Cardiac muscle cell (in vitro differentiated cells and primary cell): ENCODE measurements at regions not wholly inside any gene's neighbourhood (a gene's known extent, or its start where the extent isn't known, plus 50 kb on each side); places are given as distances from the start of the nearest gene placed in this dataset.

ENCODE experiments used
- DNase-seq, 2 donors: peaks; one replicate each; pipeline versions ENCODE4 v3.0.0 to v3.0.0-alpha.2; 2010 to 2017; ENCODE audit warnings: low read depth in 1 of 2, low spot score in 1 of 2
- H3K27ac ChIP-seq: fragments of 200-600 bp; sonication (generic); 2 replicates; pipeline ENCODE4 v1.5.1; 2016
- H3K27me3 ChIP-seq: fragments of 200-600 bp; sonication (generic); 2 replicates; pipeline ENCODE4 v1.6.0; 2016; ENCODE audit warnings: control low read depth
- H3K36me3 ChIP-seq: fragments of 200-600 bp; sonication (generic); 2 replicates; pipeline ENCODE4 v1.5.1; 2016; ENCODE audit warnings: control low read depth
- H3K4me1 ChIP-seq: fragments of 200-600 bp; sonication (generic); 2 replicates; pipeline ENCODE4 v1.8.1; 2017; ENCODE audit warnings: low read depth, mild to moderate bottlenecking, mixed run types
- H3K4me3 ChIP-seq: fragments of 200-600 bp; sonication (generic); 2 replicates; pipeline ENCODE4 v1.5.1; 2016; ENCODE audit warnings: mild to moderate bottlenecking
- H3K9me3 ChIP-seq: fragments of 200-600 bp; sonication (generic); 2 replicates; pipeline ENCODE4 v1.5.1; 2017; ENCODE audit warnings: low read depth, mild to moderate bottlenecking, control low read depth
- TF ChIP-seq, protein P1 (sequence below): IDR thresholded peaks from 2 replicates; pipeline ENCODE4 v1.5.1; 2012; ENCODE audit warnings: low read depth, mild to moderate bottlenecking, low read length

DNA sequence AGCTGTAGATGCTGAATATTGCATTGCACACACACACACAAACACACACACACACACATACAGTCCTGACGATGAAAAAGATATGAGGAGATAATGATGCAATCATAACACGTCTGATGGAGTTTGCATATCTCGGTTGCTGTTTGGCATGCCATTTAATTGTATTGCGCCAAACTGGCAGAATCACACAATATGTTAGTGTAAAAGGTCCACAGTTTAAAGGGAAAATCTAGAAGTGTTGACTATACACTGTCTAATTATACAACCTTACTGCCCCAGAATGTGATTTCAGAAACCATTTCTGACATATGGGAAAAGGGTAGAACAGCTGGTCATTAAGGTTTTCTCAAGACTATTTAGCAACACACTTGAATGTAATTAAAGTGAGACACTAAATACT lies 123.7 kb upstream of the PROX1 start:
- Histone ChIP-seq H3K27me3 (no peaks in the 10 kb centered on the region), H3K36me3 (no peaks in the 10 kb centered on the region), H3K4me3 (no peak overlapping the region), H3K4me1 (no peaks in the 10 kb centered on the region), H3K27ac (no peak overlapping the region), H3K9me3 (no peaks in the 10 kb centered on the region)
- no peak for DNase-seq
- TF ChIP-seq, protein P1, sequence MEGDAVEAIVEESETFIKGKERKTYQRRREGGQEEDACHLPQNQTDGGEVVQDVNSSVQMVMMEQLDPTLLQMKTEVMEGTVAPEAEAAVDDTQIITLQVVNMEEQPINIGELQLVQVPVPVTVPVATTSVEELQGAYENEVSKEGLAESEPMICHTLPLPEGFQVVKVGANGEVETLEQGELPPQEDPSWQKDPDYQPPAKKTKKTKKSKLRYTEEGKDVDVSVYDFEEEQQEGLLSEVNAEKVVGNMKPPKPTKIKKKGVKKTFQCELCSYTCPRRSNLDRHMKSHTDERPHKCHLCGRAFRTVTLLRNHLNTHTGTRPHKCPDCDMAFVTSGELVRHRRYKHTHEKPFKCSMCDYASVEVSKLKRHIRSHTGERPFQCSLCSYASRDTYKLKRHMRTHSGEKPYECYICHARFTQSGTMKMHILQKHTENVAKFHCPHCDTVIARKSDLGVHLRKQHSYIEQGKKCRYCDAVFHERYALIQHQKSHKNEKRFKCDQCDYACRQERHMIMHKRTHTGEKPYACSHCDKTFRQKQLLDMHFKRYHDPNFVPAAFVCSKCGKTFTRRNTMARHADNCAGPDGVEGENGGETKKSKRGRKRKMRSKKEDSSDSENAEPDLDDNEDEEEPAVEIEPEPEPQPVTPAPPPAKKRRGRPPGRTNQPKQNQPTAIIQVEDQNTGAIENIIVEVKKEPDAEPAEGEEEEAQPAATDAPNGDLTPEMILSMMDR, result no peak

DNA sequence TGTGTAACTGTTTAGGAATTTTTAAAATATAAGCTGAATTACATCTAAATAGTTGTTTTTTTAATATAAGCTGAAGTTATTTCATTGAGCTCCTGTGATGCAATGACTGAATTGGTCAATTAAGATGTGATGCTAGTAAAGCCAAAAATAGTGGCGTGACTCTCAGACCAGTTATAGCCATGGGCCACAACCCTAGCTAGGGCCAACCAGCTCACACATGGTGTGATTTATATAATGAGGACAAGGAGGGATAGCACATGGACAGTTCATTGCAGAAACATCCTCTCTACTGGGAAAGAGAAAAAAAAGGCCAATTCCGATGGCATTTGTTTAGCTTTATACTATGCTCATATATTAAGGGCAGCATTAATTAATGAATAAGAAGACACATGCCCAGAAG lies 119.3 kb upstream of the PROX1 start:
- Histone ChIP-seq H3K4me1 (no peaks in the 10 kb centered on the region), H3K4me3 (no peak overlapping the region), H3K27ac (no peak overlapping the region), H3K9me3 (no peaks in the 10 kb centered on the region), H3K27me3 (no peaks in the 10 kb centered on the region), H3K36me3 (no peaks in the 10 kb centered on the region)
- DNase-seq, result no peak
- TF ChIP-seq, protein P1, result no peak

DNA sequence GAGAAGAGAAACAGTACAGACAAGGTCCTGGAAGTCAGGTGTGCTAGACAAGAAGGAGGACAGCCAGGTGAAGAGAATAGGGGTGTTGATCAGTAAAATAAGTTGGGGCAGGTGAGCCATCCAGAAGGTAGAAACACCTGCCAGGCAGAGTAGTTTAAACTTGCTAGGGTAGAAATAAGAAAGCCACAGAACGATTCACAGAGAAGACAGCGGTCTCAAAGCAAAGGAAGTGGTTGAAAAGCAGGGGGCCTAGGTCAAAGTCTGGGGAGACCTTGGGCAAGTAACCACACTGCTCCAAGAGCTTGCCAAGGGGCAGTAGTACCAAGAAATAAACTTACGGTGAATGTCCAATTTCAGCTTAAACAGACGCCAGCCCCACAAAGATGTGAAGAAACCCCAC lies 116.6 kb upstream of the PROX1 start:
- H3K4me3 ChIP-seq, result no peak overlapping the region
- no peaks in the 10 kb centered on the region for H3K36me3 ChIP-seq
- DNase-seq, result no peak
- no peak overlapping the region for H3K27ac ChIP-seq
- no peaks in the 10 kb centered on the region for H3K27me3 ChIP-seq
- H3K9me3 ChIP-seq, result no peaks in the 10 kb centered on the region
- TF ChIP-seq, protein P1, result no peak
- no peaks in the 10 kb centered on the region for H3K4me1 ChIP-seq

DNA sequence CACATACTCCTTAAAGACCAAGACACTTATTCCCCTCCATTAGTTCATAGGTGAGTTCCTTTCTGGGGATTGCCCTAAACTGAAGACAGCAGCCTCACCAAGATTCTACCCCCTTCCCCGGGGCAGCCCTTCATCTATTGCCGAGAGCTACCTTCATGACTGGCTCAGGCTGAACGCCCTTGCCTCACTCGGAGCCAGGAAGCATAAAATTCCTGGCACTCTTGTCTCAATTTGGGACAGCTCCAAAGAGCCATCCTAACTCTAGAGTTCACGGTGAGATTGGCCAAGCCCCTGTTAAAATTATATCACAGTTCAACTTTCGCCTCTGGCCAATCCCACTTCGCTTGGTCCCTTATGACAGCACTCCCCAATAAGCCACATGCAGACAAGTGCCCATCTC lies 113.0 kb upstream of the PROX1 start:
- DNase-seq, result no peak
- TF ChIP-seq, protein P1, result no peak
- Histone ChIP-seq H3K36me3 (no peaks in the 10 kb centered on the region), H3K4me1 (no peaks in the 10 kb centered on the region), H3K27me3 (no peaks in the 10 kb centered on the region), H3K9me3 (no peaks in the 10 kb centered on the region), H3K27ac (no peak overlapping the region), H3K4me3 (no peak overlapping the region)

DNA sequence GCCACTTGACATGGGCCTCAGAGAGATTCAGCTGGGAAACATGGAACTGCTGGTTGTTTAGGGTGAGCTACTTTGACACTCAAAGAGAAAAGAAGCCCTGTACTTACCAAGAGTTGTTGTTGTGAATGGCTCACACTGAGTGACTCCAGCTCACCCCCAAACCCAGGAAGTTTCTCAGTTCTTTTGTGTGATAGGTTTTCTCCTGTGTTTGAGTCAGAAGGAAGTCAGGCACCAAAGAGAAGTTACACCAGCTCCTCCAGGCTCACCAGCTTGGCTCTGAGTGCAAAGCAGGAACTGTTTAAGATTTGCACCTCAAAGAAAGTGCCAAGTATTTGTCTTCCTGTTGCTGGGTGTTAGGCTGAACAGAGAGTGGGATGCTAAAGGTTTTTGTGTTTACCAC lies 111.2 kb upstream of the PROX1 start:
- Histone ChIP-seq H3K27me3 (no peaks in the 10 kb centered on the region), H3K4me1 (no peaks in the 10 kb centered on the region), H3K27ac (no peak overlapping the region), H3K9me3 (no peaks in the 10 kb centered on the region), H3K36me3 (no peaks in the 10 kb centered on the region), H3K4me3 (no peak overlapping the region)
- no peak for DNase-seq
- TF ChIP-seq, protein P1, result no peak

DNA sequence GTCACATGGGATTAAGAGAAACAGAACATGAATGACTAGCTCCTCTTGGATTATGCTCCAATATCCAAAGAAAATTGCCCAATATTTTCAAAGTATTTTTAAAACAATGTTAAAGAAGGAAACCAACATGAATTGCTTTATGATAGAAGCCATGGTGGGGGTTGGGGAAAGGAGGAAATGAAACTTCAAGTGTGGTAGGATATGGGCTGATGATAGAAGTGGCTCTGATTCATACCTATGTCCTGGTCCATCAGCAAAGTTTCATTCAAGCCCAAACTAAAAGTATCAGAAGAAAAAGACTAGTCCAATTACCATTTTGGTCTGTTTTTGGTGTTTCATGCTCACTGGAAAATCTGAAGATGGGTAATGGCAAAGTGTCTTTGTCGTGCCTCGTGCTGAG lies 104.2 kb upstream of the PROX1 start:
- no peak for DNase-seq
- no peaks in the 10 kb centered on the region for H3K27me3 ChIP-seq
- TF ChIP-seq, protein P1, result no peak
- H3K4me3 ChIP-seq, result no peak overlapping the region
- no peaks in the 10 kb centered on the region for H3K36me3 ChIP-seq
- no peak overlapping the region for H3K27ac ChIP-seq
- peaks cover 3% of the 10 kb centered on the region for H3K4me1 ChIP-seq
- no peaks in the 10 kb centered on the region for H3K9me3 ChIP-seq
